Peyer's patch (tissue), 4 donors: ENCODE measurements at regions not wholly inside any gene's neighbourhood (a gene's known extent, or its start where the extent isn't known, plus 50 kb on each side); places are given as distances from the start of the nearest gene placed in this dataset.

Source experiments
- DNase-seq, 3 donors: peaks; one replicate each; pipeline ENCODE4 v3.0.0-alpha.2; 2017 to 2019
- H3K27ac ChIP-seq, 4 donors: fragments of 200-600 bp; sonication (generic); one replicate each; pipeline ENCODE4 v1.5.1; 2016 to 2019
- H3K27me3 ChIP-seq, 2 donors: fragments of 200-600 bp; sonication (generic); one replicate each; pipeline ENCODE4 v1.5.1; 2019
- H3K36me3 ChIP-seq, 3 donors: fragments of 200-600 bp; sonication (generic); one replicate each; pipeline ENCODE4 v1.5.1; 2016 to 2019
- H3K4me1 ChIP-seq, 4 donors: fragments of 200-600 bp; sonication (generic); one replicate each; pipeline ENCODE4 v1.5.1; 2016 to 2019
- H3K4me3 ChIP-seq, 4 donors: fragments of 200-600 bp; sonication (generic); 1 replicate in 3 of 4; 2 replicates in 1 of 4; pipeline ENCODE4 v1.5.1; 2016 to 2019; ENCODE audit warnings: mild to moderate bottlenecking in 1 of 4
- H3K9me3 ChIP-seq, 4 donors: fragments of 200-600 bp; sonication (generic); one replicate each; pipeline ENCODE4 v1.5.1; 2016 to 2019; ENCODE audit warnings: mild to moderate bottlenecking in 1 of 4
- CTCF ChIP-seq, 6 experiments: fragments of 450-650 bp in 4 of 6; fragments of 200-600 bp in 2 of 6; sonication (generic) in 1 of 6; IDR thresholded peaks; one replicate each; pipeline ENCODE4 v1.5.1; 2017 to 2019; ENCODE audit warnings: antibody characterized with exemption in 6 of 6, mild to moderate bottlenecking in 3 of 6, moderate library complexity in 1 of 6
- POLR2A ChIP-seq, 2 donors: fragments of 450-650 bp; IDR thresholded peaks; one replicate each; pipeline ENCODE4 v1.5.1; 2017; ENCODE audit warnings: antibody characterized with exemption in 2 of 2, mild to moderate bottlenecking in 2 of 2, moderate library complexity in 2 of 2
- small RNA-seq, 2 donors: library from RNA; depleted of rRNA; stranded (forward); fragments of <200 nt; gene quantifications; one replicate each; pipeline ENCODE3, GENCODE V24; 2016

- Histone ChIP-seq H3K27ac (no peak overlapping the region), H3K4me3 (no peak overlapping the region), H3K27me3 (no peaks in the 10 kb centered on the region), H3K36me3 (no peaks in the 10 kb centered on the region), H3K9me3 (no peaks in the 10 kb centered on the region), H3K4me1 (peaks cover 0 to 30% (median 0%) of the 10 kb centered on the region in 4 donors)
- DNase-seq: peak in 2 of 3 donors; percentile 73 to 79
- TF ChIP-seq CTCF (IDR thresholded peaks at IDR 0.05) (no peak), POLR2A (IDR thresholded peaks at IDR 0.05) (no peak)
These were observed 56.1 kb upstream of the GATA6 start for GRCh38 chr18:22113144-22113844.

DNA sequence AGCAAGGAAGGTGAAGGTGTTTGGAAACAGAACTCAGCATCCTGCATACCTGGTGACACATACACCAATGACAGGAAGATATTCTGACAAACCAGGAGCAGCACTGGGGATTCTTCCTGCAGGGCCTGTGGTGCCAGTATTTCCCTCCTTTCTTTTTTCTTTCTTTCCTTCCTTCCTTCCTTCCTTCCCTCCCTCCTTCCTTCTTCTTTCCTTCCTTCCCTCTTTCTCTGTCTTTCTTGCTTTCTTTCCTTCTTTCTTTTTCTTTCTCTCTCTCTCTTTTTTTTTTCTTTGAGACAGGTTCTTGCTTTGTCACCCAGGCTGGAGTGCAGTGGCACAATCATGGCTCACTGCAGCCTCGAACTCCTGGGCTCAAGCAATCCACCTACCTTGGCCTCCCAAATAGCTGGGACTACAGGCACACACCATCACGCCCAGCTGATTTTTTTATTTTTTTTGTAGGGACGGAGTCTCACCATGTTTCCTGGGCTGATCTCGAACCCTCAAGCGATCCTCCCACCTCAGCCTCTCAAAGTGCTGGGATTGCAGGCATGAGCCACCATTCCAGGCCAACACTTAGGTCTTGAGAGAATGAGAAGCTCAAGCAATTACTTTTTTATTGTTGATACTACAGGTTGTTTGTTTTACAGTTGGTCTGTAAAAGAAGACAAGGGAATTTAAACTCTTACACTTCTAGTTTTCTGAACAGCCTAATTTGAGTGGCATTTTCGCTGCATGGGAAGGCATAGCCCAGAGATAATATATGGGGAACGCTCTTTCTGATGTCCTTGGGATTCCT, 54.7 kb upstream of the GATA6 start:
- Histone ChIP-seq H3K4me3 (no peak overlapping the region), H3K9me3 (no peaks in the 10 kb centered on the region), H3K27me3 (no peaks in the 10 kb centered on the region), H3K27ac (peak overlapping the region in 2 of 4 donors; percentile 15 to 46), H3K36me3 (no peaks in the 10 kb centered on the region), H3K4me1 (peaks cover 0 to 30% (median 0%) of the 10 kb centered on the region in 4 donors)
- no peak for DNase-seq
- TF ChIP-seq POLR2A (IDR thresholded peaks at IDR 0.05) (no peak), CTCF (IDR thresholded peaks at IDR 0.05) (no peak)

DNA sequence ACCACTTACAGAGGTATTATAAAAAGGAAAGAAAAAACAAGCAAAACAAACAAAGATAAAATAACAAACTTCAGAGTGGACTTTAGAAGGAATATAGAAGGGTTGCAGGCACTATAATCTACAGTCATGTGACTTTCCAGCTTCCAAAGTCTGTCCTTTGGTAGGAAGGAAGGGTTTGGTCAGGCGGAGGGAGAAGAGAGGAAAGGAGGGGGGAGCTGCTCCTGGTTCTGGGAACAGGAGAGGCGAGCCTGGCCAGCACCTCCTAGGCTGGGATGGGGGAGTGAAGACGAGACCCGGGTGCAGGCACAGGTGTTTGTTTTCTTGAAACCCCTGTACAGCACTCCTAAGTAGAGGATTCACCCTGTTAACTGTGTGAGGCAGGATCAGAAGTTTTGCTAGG, 53.8 kb upstream of the GATA6 start:
- H3K4me1 ChIP-seq: peaks cover 0 to 30% (median 0%) of the 10 kb centered on the region in 4 donors
- H3K27ac ChIP-seq: peak overlapping the region in 2 of 4 donors; percentile 46 to 79
- H3K36me3 ChIP-seq: no peaks in the 10 kb centered on the region
- DNase-seq: peak in 2 of 3 donors; percentile 47 to 59
- no peaks in the 10 kb centered on the region for H3K27me3 ChIP-seq
- no peak overlapping the region for H3K4me3 ChIP-seq
- H3K9me3 ChIP-seq: no peaks in the 10 kb centered on the region
- TF ChIP-seq CTCF (IDR thresholded peaks at IDR 0.05): no peak
- no peak for TF ChIP-seq POLR2A (IDR thresholded peaks at IDR 0.05)

Small RNAs in the stretch of these regions (small RNA-seq; reads per million reads assigned to genes)
- 0 reads per million in 2 donors for gene RNA5SP451
